Osteoblast (primary cell): ENCODE measurements at regions not wholly inside any gene's neighbourhood (a gene's known extent, or its start where the extent isn't known, plus 50 kb on each side); places are given as distances from the start of the nearest gene placed in this dataset.
A peak's percentile ranks its signal among the peaks of the same experiment; 100 is the strongest.

Experiments
- DNase-seq: peaks from one replicate; pipeline ENCODE4 v3.0.0; 2011; ENCODE audit warnings: low spot score, mixed read lengths; ENCODE audit not compliant: insufficient read length; ENCODE audit errors: missing footprints
- H2AFZ ChIP-seq: 2 replicates; pipeline ENCODE4 v1.6.0; 2011; ENCODE audit warnings: mild to moderate bottlenecking, low read length
- H3K27ac ChIP-seq: 2 replicates; pipeline ENCODE4 v1.5.1; 2011; ENCODE audit warnings: mild to moderate bottlenecking, low read depth, low read length, moderate library complexity
- H3K27me3 ChIP-seq: 2 replicates; pipeline ENCODE4 v1.6.0; 2012; ENCODE audit warnings: mild to moderate bottlenecking, control low read depth, inconsistent platforms, low read length, moderate library complexity; ENCODE audit not compliant: insufficient read depth
- H3K36me3 ChIP-seq: 2 replicates; pipeline ENCODE4 v1.5.1; 2011; ENCODE audit warnings: mild to moderate bottlenecking, low read length, control low read depth, moderate library complexity; ENCODE audit not compliant: insufficient read depth
- H3K4me1 ChIP-seq: 2 replicates; pipeline ENCODE4 v1.5.1; 2011; ENCODE audit warnings: mild to moderate bottlenecking, low read length, control low read depth, moderate library complexity; ENCODE audit not compliant: insufficient read depth
- H3K4me2 ChIP-seq: 2 replicates; pipeline ENCODE4 v1.6.0; 2011; ENCODE audit warnings: mild to moderate bottlenecking, low read length; ENCODE audit not compliant: insufficient read depth
- H3K4me3 ChIP-seq: fragments of 200-600 bp; sonication (generic); 3 replicates; pipeline ENCODE4 v1.5.1; 2012; ENCODE audit warnings: mild to moderate bottlenecking, low read length, inconsistent platforms; ENCODE audit not compliant: insufficient read depth
- H3K79me2 ChIP-seq: 2 replicates; pipeline ENCODE4 v1.6.0; 2012; ENCODE audit warnings: mild to moderate bottlenecking, low read length, control low read depth, inconsistent platforms; ENCODE audit not compliant: insufficient read depth
- H3K9me3 ChIP-seq: 2 replicates; pipeline ENCODE4 v1.5.1; 2011; ENCODE audit warnings: low read depth, low read length, control low read depth
- H4K20me1 ChIP-seq: 2 replicates; pipeline ENCODE4 v1.6.0; 2012; ENCODE audit warnings: mild to moderate bottlenecking, low read length, control low read depth; ENCODE audit not compliant: insufficient read depth
- TF ChIP-seq, protein P1 (sequence below): IDR thresholded peaks from 2 replicates; pipeline ENCODE4 v1.5.1; 2011; ENCODE audit warnings: mild to moderate bottlenecking, low read depth, low read length, moderate library complexity; ENCODE audit errors: extremely low read depth

DNA sequence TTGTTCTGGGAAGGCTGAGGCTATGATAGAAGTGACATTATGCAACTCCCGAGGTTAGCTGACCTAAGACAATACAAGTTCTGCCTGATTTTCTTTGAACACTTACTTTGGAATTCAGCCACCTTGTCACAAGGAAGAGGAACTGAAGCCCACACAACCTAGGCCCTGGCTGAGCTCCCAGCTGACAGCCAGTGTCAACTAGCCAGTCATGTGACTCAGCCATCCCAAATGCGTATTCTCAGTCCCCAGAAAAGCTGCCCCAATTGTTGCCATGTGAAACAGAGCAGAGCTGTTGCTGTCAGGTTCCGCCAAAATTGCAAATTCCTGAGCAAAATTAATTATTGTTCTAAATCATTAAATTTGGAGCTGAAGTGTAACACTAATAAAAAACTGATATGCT, 1010.0 kb downstream of the XPNPEP1 start:
- no peaks in the 10 kb centered on the region for H4K20me1 ChIP-seq
- H3K27ac ChIP-seq, result no peak overlapping the region
- H3K79me2 ChIP-seq, result no peaks in the 10 kb centered on the region
- H3K4me1 ChIP-seq, result no peaks in the 10 kb centered on the region
- TF ChIP-seq, protein P1, sequence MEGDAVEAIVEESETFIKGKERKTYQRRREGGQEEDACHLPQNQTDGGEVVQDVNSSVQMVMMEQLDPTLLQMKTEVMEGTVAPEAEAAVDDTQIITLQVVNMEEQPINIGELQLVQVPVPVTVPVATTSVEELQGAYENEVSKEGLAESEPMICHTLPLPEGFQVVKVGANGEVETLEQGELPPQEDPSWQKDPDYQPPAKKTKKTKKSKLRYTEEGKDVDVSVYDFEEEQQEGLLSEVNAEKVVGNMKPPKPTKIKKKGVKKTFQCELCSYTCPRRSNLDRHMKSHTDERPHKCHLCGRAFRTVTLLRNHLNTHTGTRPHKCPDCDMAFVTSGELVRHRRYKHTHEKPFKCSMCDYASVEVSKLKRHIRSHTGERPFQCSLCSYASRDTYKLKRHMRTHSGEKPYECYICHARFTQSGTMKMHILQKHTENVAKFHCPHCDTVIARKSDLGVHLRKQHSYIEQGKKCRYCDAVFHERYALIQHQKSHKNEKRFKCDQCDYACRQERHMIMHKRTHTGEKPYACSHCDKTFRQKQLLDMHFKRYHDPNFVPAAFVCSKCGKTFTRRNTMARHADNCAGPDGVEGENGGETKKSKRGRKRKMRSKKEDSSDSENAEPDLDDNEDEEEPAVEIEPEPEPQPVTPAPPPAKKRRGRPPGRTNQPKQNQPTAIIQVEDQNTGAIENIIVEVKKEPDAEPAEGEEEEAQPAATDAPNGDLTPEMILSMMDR, result no peak
- no peaks in the 10 kb centered on the region for H3K27me3 ChIP-seq
- no peaks in the 10 kb centered on the region for H3K9me3 ChIP-seq
- H2AFZ ChIP-seq, result no peak overlapping the region
- no peaks in the 10 kb centered on the region for H3K36me3 ChIP-seq
- H3K4me2 ChIP-seq, result no peak overlapping the region
- H3K4me3 ChIP-seq, result no peak overlapping the region
- peak; percentile 35 for DNase-seq

DNA sequence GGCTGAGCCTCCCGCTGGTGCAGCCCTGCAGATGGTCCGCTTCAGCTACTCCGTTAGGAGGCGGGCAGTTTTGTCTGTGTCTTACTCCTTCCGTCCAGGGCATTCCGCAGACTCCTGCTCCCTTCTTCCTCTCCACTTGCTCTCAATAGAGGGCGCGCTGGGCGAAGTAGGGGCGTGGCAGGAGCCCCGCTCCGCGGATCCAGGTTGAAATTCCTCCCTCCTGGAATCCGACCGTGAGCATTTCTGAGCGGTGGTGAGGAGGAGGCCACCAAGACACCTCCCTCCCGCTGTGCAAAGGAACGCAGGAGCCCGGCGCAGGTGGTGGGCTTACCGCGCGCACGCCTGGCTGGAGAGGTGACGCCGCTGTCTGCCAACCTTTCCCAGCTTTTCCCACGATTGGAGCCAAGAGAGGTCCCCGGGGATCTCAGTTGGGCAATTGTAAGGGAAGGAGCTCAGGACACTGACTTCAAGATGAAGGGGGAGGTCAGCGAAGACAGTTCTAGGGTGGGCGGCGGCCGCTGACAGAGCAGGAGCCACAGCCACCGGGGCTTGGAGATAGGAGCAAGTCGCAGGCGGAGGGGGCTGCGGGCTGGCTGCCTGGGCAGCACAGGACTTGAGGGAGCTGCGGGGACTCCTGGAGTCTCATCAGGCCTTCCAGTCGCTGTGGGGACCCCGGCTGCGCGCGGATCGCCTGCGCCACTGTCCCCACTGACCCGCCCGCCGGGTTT, 1011.3 kb downstream of the XPNPEP1 start:
- no peaks in the 10 kb centered on the region for H3K27me3 ChIP-seq
- H3K27ac ChIP-seq, result no peak overlapping the region
- H3K4me1 ChIP-seq, result no peaks in the 10 kb centered on the region
- H3K36me3 ChIP-seq, result no peaks in the 10 kb centered on the region
- no peaks in the 10 kb centered on the region for H4K20me1 ChIP-seq
- no peak overlapping the region for H2AFZ ChIP-seq
- H3K79me2 ChIP-seq, result no peaks in the 10 kb centered on the region
- peak; percentile 58 for DNase-seq
- TF ChIP-seq, protein P1, result no peak
- no peaks in the 10 kb centered on the region for H3K9me3 ChIP-seq
- H3K4me3 ChIP-seq, result no peak overlapping the region
- H3K4me2 ChIP-seq, result no peak overlapping the region

DNA sequence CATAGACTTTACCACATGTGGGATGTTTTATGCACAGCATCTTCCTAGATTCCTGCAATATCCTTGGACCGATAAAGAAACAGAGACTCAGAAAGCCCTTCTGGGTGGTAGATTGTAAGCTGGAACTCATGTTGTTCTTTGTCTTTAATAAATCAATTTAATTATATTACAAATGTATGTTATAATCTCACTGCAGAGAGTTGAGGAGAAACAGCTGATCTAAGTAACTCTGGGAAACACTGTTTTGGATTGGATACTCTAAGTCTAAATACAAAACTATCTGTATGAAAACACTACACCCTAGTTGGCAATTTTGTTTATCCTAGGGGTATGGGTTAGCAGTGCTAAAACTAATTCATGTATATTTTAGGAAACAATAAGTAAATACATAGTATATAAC, 1015.2 kb downstream of the XPNPEP1 start:
- no peak overlapping the region for H3K27ac ChIP-seq
- TF ChIP-seq, protein P1, result no peak
- H3K4me1 ChIP-seq, result no peaks in the 10 kb centered on the region
- H3K4me2 ChIP-seq, result no peak overlapping the region
- H2AFZ ChIP-seq, result no peak overlapping the region
- no peak overlapping the region for H3K4me3 ChIP-seq
- H3K27me3 ChIP-seq, result no peaks in the 10 kb centered on the region
- H4K20me1 ChIP-seq, result no peaks in the 10 kb centered on the region
- H3K9me3 ChIP-seq, result no peaks in the 10 kb centered on the region
- no peaks in the 10 kb centered on the region for H3K36me3 ChIP-seq
- no peak for DNase-seq
- H3K79me2 ChIP-seq, result no peaks in the 10 kb centered on the region

DNA sequence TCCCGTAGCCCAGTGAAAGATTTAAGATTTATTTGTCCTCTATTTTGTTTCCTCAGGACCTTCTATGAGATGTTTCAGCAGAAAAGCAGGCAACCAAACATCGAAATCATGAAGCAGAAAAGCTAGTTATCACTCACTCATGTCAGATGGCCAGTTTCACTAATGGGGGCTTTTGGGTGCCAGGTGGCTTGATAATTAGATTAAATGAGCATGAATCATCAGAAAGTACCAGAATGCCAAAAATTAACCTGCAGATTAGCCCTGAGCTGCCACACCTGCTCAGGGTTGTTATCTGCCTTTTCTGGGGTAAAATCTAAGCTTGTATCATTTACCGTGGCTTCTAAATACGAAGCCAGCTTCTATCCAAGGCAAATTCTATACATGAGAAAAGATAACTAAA, 1017.5 kb downstream of the XPNPEP1 start:
- Histone ChIP-seq H3K4me3 (no peak overlapping the region), H3K4me2 (no peak overlapping the region), H3K36me3 (no peaks in the 10 kb centered on the region), H4K20me1 (no peaks in the 10 kb centered on the region), H3K27ac (no peak overlapping the region), H3K27me3 (no peaks in the 10 kb centered on the region), H3K9me3 (no peaks in the 10 kb centered on the region), H2AFZ (no peak overlapping the region), H3K4me1 (no peaks in the 10 kb centered on the region), H3K79me2 (no peaks in the 10 kb centered on the region)
- TF ChIP-seq, protein P1, result no peak
- DNase-seq, result no peak
